ENCODE measurements at regions not wholly inside any gene's neighbourhood (a gene's known extent, or its start where the extent isn't known, plus 50 kb on each side); places are given as distances from the start of the nearest gene placed in this dataset.

GRCh38 chr4:128721896-128722295 lies 87.6 kb upstream of the JADE1 start:
- no peaks in the 10 kb centered on the region for H3K4me1 ChIP-seq (ENCODE audit: insufficient read depth, low read length, poor library complexity, severe bottlenecking)
- no peak overlapping the region for H3K4me2 ChIP-seq (ENCODE audit: low read depth, low read length, poor library complexity, severe bottlenecking)
- no peaks in the 10 kb centered on the region for H4K20me1 ChIP-seq (ENCODE audit: insufficient read depth, low read length, poor library complexity, severe bottlenecking)
- no peaks in the 10 kb centered on the region for H3F3A ChIP-seq (ENCODE audit: low read depth)
- H3K9me2 ChIP-seq (replicated peaks; ENCODE audit: low read depth, low read length) = no peaks in the 10 kb centered on the region
- H3K27me3 ChIP-seq (ENCODE audit: insufficient read depth, low read length, poor library complexity, severe bottlenecking) = no peaks in the 10 kb centered on the region
- H2AFZ ChIP-seq (ENCODE audit: low read length) = no peak overlapping the region
- H3K9me3 ChIP-seq (ENCODE audit: insufficient read depth, low read depth, low read length) = no peaks in the 10 kb centered on the region
- TF ChIP-seq EZH2phosphoT487 (IDR thresholded peaks at IDR 0.05; ENCODE audit: borderline replicate concordance) (no peak), CTCF (conservative IDR thresholded peaks at IDR 0.05; ENCODE audit: low read length) (no peak)
- H3K9ac ChIP-seq (ENCODE audit: low read depth, low read length, poor library complexity, severe bottlenecking) = no peak overlapping the region
- H3K4me3 ChIP-seq (ENCODE audit: low read length, poor library complexity, severe bottlenecking) = no peak overlapping the region
- H3K79me2 ChIP-seq (ENCODE audit: insufficient read depth, low read length) = no peaks in the 10 kb centered on the region
- H3K36me3 ChIP-seq (ENCODE audit: insufficient read depth, low read length) = no peaks in the 10 kb centered on the region

- H3K4me3 ChIP-seq (ENCODE audit: low read length, poor library complexity, severe bottlenecking) = no peak overlapping the region
- no peak overlapping the region for H3K4me2 ChIP-seq (ENCODE audit: low read depth, low read length, poor library complexity, severe bottlenecking)
- no peak overlapping the region for H3K9ac ChIP-seq (ENCODE audit: low read depth, low read length, poor library complexity, severe bottlenecking)
- TF ChIP-seq CTCF (conservative IDR thresholded peaks at IDR 0.05; ENCODE audit: low read length) (no peak), EZH2phosphoT487 (IDR thresholded peaks at IDR 0.05; ENCODE audit: borderline replicate concordance) (no peak)
- no peaks in the 10 kb centered on the region for H3K4me1 ChIP-seq (ENCODE audit: insufficient read depth, low read length, poor library complexity, severe bottlenecking)
- no peaks in the 10 kb centered on the region for H3K79me2 ChIP-seq (ENCODE audit: insufficient read depth, low read length)
- no peaks in the 10 kb centered on the region for H3K36me3 ChIP-seq (ENCODE audit: insufficient read depth, low read length)
- no peaks in the 10 kb centered on the region for H3K9me2 ChIP-seq (replicated peaks; ENCODE audit: low read depth, low read length)
- H2AFZ ChIP-seq (ENCODE audit: low read length) = no peak overlapping the region
- no peaks in the 10 kb centered on the region for H3K27me3 ChIP-seq (ENCODE audit: insufficient read depth, low read length, poor library complexity, severe bottlenecking)
- no peaks in the 10 kb centered on the region for H3F3A ChIP-seq (ENCODE audit: low read depth)
- no peaks in the 10 kb centered on the region for H4K20me1 ChIP-seq (ENCODE audit: insufficient read depth, low read length, poor library complexity, severe bottlenecking)
- H3K9me3 ChIP-seq (ENCODE audit: insufficient read depth, low read depth, low read length) = no peaks in the 10 kb centered on the region
Observed at GRCh38 chr4:128720270-128720669, 89.2 kb upstream of the JADE1 start.

GRCh38 chr4:128718768-128719167 lies 90.7 kb upstream of the JADE1 start:
- no peaks in the 10 kb centered on the region for H3K27me3 ChIP-seq (ENCODE audit: insufficient read depth, low read length, poor library complexity, severe bottlenecking)
- no peaks in the 10 kb centered on the region for H3F3A ChIP-seq (ENCODE audit: low read depth)
- no peaks in the 10 kb centered on the region for H3K36me3 ChIP-seq (ENCODE audit: insufficient read depth, low read length)
- H3K9ac ChIP-seq (ENCODE audit: low read depth, low read length, poor library complexity, severe bottlenecking) = no peak overlapping the region
- no peaks in the 10 kb centered on the region for H4K20me1 ChIP-seq (ENCODE audit: insufficient read depth, low read length, poor library complexity, severe bottlenecking)
- H3K4me1 ChIP-seq (ENCODE audit: insufficient read depth, low read length, poor library complexity, severe bottlenecking) = no peaks in the 10 kb centered on the region
- no peak overlapping the region for H2AFZ ChIP-seq (ENCODE audit: low read length)
- TF ChIP-seq CTCF (conservative IDR thresholded peaks at IDR 0.05; ENCODE audit: low read length) (no peak), EZH2phosphoT487 (IDR thresholded peaks at IDR 0.05; ENCODE audit: borderline replicate concordance) (no peak)
- H3K79me2 ChIP-seq (ENCODE audit: insufficient read depth, low read length) = no peaks in the 10 kb centered on the region
- no peaks in the 10 kb centered on the region for H3K9me3 ChIP-seq (ENCODE audit: insufficient read depth, low read depth, low read length)
- no peak overlapping the region for H3K4me3 ChIP-seq (ENCODE audit: low read length, poor library complexity, severe bottlenecking)
- no peak overlapping the region for H3K4me2 ChIP-seq (ENCODE audit: low read depth, low read length, poor library complexity, severe bottlenecking)
- H3K9me2 ChIP-seq (replicated peaks; ENCODE audit: low read depth, low read length) = no peaks in the 10 kb centered on the region
